Right lobe of liver (tissue), 6 donors: ENCODE measurements at regions not wholly inside any gene's neighbourhood (a gene's known extent, or its start where the extent isn't known, plus 50 kb on each side); places are given as distances from the start of the nearest gene placed in this dataset.

Source experiments
- ATAC-seq, 4 donors: fragments of 200-7000 bp; cut with Tn5 transposase; one replicate each; pipeline ENCODE4 v1.9.1; 2020; ENCODE audit warnings: mild to moderate bottlenecking in 4 of 4, moderate library complexity in 4 of 4
- DNase-seq, 3 donors: peaks; one replicate each; pipeline ENCODE4 v3.0.0-alpha.2; 2020
- H3K27ac ChIP-seq, 3 donors: fragments of 200-600 bp; one replicate each; pipeline ENCODE4 v1.8.0; 2022
- H3K27me3 ChIP-seq, 2 donors: fragments of 200-600 bp; one replicate each; pipeline ENCODE4 v1.8.0; 2022
- H3K36me3 ChIP-seq, 4 donors: fragments of 200-600 bp; sonication (generic) in 1 of 4; one replicate each; pipeline versions ENCODE4 v1.5.1 to v1.8.0; 2017 to 2022; ENCODE audit warnings: control low read depth in 1 of 4
- H3K4me1 ChIP-seq, 4 donors: fragments of 200-600 bp; sonication (generic) in 1 of 4; one replicate each; pipeline versions ENCODE4 v1.5.1 to v1.8.0; 2017 to 2022; ENCODE audit warnings: control low read depth in 1 of 4
- H3K4me3 ChIP-seq, 3 donors: fragments of 200-600 bp; one replicate each; pipeline ENCODE4 v1.8.0; 2022
- H3K9me3 ChIP-seq, 4 donors: fragments of 200-600 bp; sonication (generic) in 1 of 4; one replicate each; pipeline versions ENCODE4 v1.5.1 to v1.8.0; 2017 to 2022; ENCODE audit warnings: control low read depth in 1 of 4
- CTCF ChIP-seq, 4 donors: fragments of 200-600 bp in 3 of 4; fragments of 450-650 bp in 1 of 4; IDR thresholded peaks; one replicate each; pipeline versions ENCODE4 v1.5.1 to v1.8.0; 2016 to 2022; ENCODE audit warnings: antibody characterized with exemption in 4 of 4, mild to moderate bottlenecking in 2 of 4
- POLR2A ChIP-seq: fragments of 450-650 bp; IDR thresholded peaks from one replicate; pipeline ENCODE4 v1.6.1; 2017; ENCODE audit warnings: antibody characterized with exemption, mild to moderate bottlenecking
- WGBS: methylation state at CpG from one replicate; pipeline ENCODE4 v1.1.6; 2018; ENCODE audit warnings: low coverage, low lambda C conversion rate; ENCODE audit not compliant: insufficient coverage; ENCODE audit errors: missing lambda C conversion rate; 5-methylcytosine and 5-hydroxymethylcytosine counted together
- intact Hi-C, 2 donors: fragments of 100-400 bp; cut with DNase I; formaldehyde crosslinking; loops; one replicate each; pipeline versions ENCODE4 v1.11.2 to v1.14.1; 2022
- donor health status: DM: no; HTN: yes; CAD: no.
- donor health status: DM: no; HTN: no; CAD: no.
- donor health status: DM: no; HTN: no; CAD: no.
- donor health status: DM: no; HTN: yes; CAD: no.
- donor health status: DM: no; HTN: yes; CAD: no.

GRCh38 chr7:10075866-10076265 lies 897.8 kb upstream of the PHF14 start:
- no peaks in the 10 kb centered on the region for H3K4me1 ChIP-seq
- no peak overlapping the region for H3K27ac ChIP-seq
- no peak for DNase-seq
- 71% methylated on average over 3 of the region's 3 CpGs for WGBS
- H3K27me3 ChIP-seq, result no peaks in the 10 kb centered on the region
- H3K4me3 ChIP-seq, result no peak overlapping the region
- TF ChIP-seq POLR2A (no peak), CTCF (IDR thresholded peaks at IDR 0.05) (no peak)
- no peak for ATAC-seq
- no peaks in the 10 kb centered on the region for H3K9me3 ChIP-seq
- H3K36me3 ChIP-seq, result no peaks in the 10 kb centered on the region
- intact Hi-C loops, result no loop called here

- TF ChIP-seq POLR2A (no peak), CTCF (IDR thresholded peaks at IDR 0.05) (no peak)
- Histone ChIP-seq H3K36me3 (no peaks in the 10 kb centered on the region), H3K27ac (no peak overlapping the region), H3K4me1 (no peaks in the 10 kb centered on the region), H3K27me3 (no peaks in the 10 kb centered on the region), H3K4me3 (no peak overlapping the region), H3K9me3 (no peaks in the 10 kb centered on the region)
- WGBS, result 61% methylated on average over 4 of the region's 4 CpGs
- ATAC-seq (no peak), DNase-seq (no peak)
- intact Hi-C loops, result no loop called here
These were observed 896.9 kb upstream of the PHF14 start for GRCh38 chr7:10076660-10077300.

GRCh38 chr7:10079572-10079971 lies 894.1 kb upstream of the PHF14 start:
- H3K27me3 ChIP-seq, result no peaks in the 10 kb centered on the region
- TF ChIP-seq POLR2A, result no peak
- TF ChIP-seq CTCF (IDR thresholded peaks at IDR 0.05), result no peak
- no peaks in the 10 kb centered on the region for H3K36me3 ChIP-seq
- DNase-seq (no peak), ATAC-seq (no peak)
- H3K9me3 ChIP-seq, result no peaks in the 10 kb centered on the region
- no peak overlapping the region for H3K4me3 ChIP-seq
- WGBS, result 60% methylated on average over 1 of the region's 5 CpGs
- H3K4me1 ChIP-seq, result no peaks in the 10 kb centered on the region
- intact Hi-C loops, result no loop called here
- no peak overlapping the region for H3K27ac ChIP-seq

- 67% methylated on average over 4 of the region's 4 CpGs for WGBS
- intact Hi-C loops, result no loop called here
- Histone ChIP-seq H3K9me3 (no peaks in the 10 kb centered on the region), H3K27me3 (no peaks in the 10 kb centered on the region), H3K4me3 (no peak overlapping the region), H3K4me1 (no peaks in the 10 kb centered on the region), H3K27ac (no peak overlapping the region), H3K36me3 (no peaks in the 10 kb centered on the region)
- DNase-seq (no peak), ATAC-seq (no peak)
- TF ChIP-seq CTCF (IDR thresholded peaks at IDR 0.05), result no peak
- TF ChIP-seq POLR2A, result no peak
These were observed 890.8 kb upstream of the PHF14 start for GRCh38 chr7:10082896-10083295.

GRCh38 chr7:10083766-10084165 lies 889.9 kb upstream of the PHF14 start:
- H3K4me3 ChIP-seq, result no peak overlapping the region
- H3K4me1 ChIP-seq, result no peaks in the 10 kb centered on the region
- no peak for DNase-seq
- no peak for ATAC-seq
- intact Hi-C loops, result no loop called here
- H3K27ac ChIP-seq, result no peak overlapping the region
- H3K36me3 ChIP-seq, result no peaks in the 10 kb centered on the region
- TF ChIP-seq CTCF (IDR thresholded peaks at IDR 0.05), result no peak
- no peak for TF ChIP-seq POLR2A
- no peaks in the 10 kb centered on the region for H3K27me3 ChIP-seq
- WGBS, result 39% methylated on average over 4 of the region's 4 CpGs
- H3K9me3 ChIP-seq, result no peaks in the 10 kb centered on the region
